Central memory CD8-positive, alpha-beta T cell (primary cell): ENCODE measurements at regions not wholly inside any gene's neighbourhood (a gene's known extent, or its start where the extent isn't known, plus 50 kb on each side); places are given as distances from the start of the nearest gene placed in this dataset.
A peak's percentile ranks its signal among the peaks of the same experiment; 100 is the strongest.

Experiments
- ATAC-seq: fragments of 150-1000 bp; cut with Tn5 transposase; replicated peaks from 2 replicates; pipeline ENCODE4 v1.10.0; 2022; ENCODE audit warnings: mild to moderate bottlenecking, moderate FRiP score, moderate number of reproducible peaks; ENCODE audit not compliant: poor library complexity, severe bottlenecking; ENCODE audit errors: extremely low read depth
- DNase-seq, 2 donors: peaks; one replicate each; pipeline ENCODE4 v3.0.0; 2021; ENCODE audit warnings: low spot score in 2 of 2
- H3K27ac Mint-ChIP-seq: one replicate; pipeline ENCODE4 v1.8.0; 2022; ENCODE audit warnings: low read depth, mild to moderate bottlenecking, moderate library complexity, mixed read lengths
- H3K27me3 Mint-ChIP-seq: one replicate; pipeline ENCODE4 v1.8.0; 2022; ENCODE audit warnings: mixed read lengths
- H3K36me3 Mint-ChIP-seq: one replicate; pipeline ENCODE4 v1.8.0; 2022; ENCODE audit warnings: mild to moderate bottlenecking, moderate library complexity, mixed read lengths; ENCODE audit not compliant: insufficient read depth
- H3K4me1 Mint-ChIP-seq: one replicate; pipeline ENCODE4 v1.8.0; 2022; ENCODE audit warnings: mixed read lengths
- H3K4me3 Mint-ChIP-seq: one replicate; pipeline ENCODE4 v1.8.0; 2022; ENCODE audit warnings: mild to moderate bottlenecking, moderate library complexity, mixed read lengths
- H3K9me3 Mint-ChIP-seq: one replicate; pipeline ENCODE4 v1.8.0; 2022; ENCODE audit warnings: mixed read lengths

GRCh38 chr2:216320852-216321251 lies 51.4 kb downstream of the MARCHF4 start:
- Mint-ChIP-seq H3K27me3 (peaks cover 11% of the 10 kb centered on the region), H3K9me3 (no peaks in the 10 kb centered on the region), H3K4me3 (no peak overlapping the region), H3K27ac (no peak overlapping the region), H3K36me3 (no peaks in the 10 kb centered on the region), H3K4me1 (peaks cover 12% of the 10 kb centered on the region)
- no peak for ATAC-seq
- DNase-seq = no peak

- Mint-ChIP-seq H3K27ac (no peak overlapping the region), H3K27me3 (peaks cover 11% of the 10 kb centered on the region), H3K4me1 (peaks cover 12% of the 10 kb centered on the region), H3K9me3 (no peaks in the 10 kb centered on the region), H3K36me3 (peaks cover 1% of the 10 kb centered on the region), H3K4me3 (no peak overlapping the region)
- ATAC-seq (no peak), DNase-seq (no peak)
Observed at GRCh38 chr2:216319771-216320170, 52.5 kb downstream of the MARCHF4 start.

GRCh38 chr2:216318521-216318874 lies 53.8 kb downstream of the MARCHF4 start:
- no peak for DNase-seq
- Mint-ChIP-seq H3K27ac (peak overlapping the region; percentile 11), H3K4me1 (peaks cover 12% of the 10 kb centered on the region), H3K9me3 (no peaks in the 10 kb centered on the region), H3K27me3 (peaks cover 11% of the 10 kb centered on the region), H3K4me3 (no peak overlapping the region), H3K36me3 (peaks cover 1% of the 10 kb centered on the region)
- ATAC-seq = no peak

- DNase-seq (no peak), ATAC-seq (no peak)
- peaks cover 1% of the 10 kb centered on the region for H3K36me3 Mint-ChIP-seq
- no peak overlapping the region for H3K4me3 Mint-ChIP-seq
- H3K4me1 Mint-ChIP-seq = peaks cover 12% of the 10 kb centered on the region
- peak overlapping the region; percentile 11 for H3K27ac Mint-ChIP-seq
- H3K27me3 Mint-ChIP-seq = peaks cover 11% of the 10 kb centered on the region
- H3K9me3 Mint-ChIP-seq = no peaks in the 10 kb centered on the region
Observed at GRCh38 chr2:216317831-216318520, 54.3 kb downstream of the MARCHF4 start.

GRCh38 chr2:216316743-216317142 lies 55.5 kb downstream of the MARCHF4 start:
- DNase-seq (no peak), ATAC-seq (no peak)
- peaks cover 8% of the 10 kb centered on the region for H3K27me3 Mint-ChIP-seq
- H3K4me1 Mint-ChIP-seq = peaks cover 12% of the 10 kb centered on the region
- peaks cover 1% of the 10 kb centered on the region for H3K36me3 Mint-ChIP-seq
- no peaks in the 10 kb centered on the region for H3K9me3 Mint-ChIP-seq
- H3K4me3 Mint-ChIP-seq = no peak overlapping the region
- no peak overlapping the region for H3K27ac Mint-ChIP-seq

GRCh38 chr2:216315802-216316603 lies 56.3 kb downstream of the MARCHF4 start:
- no peaks in the 10 kb centered on the region for H3K9me3 Mint-ChIP-seq
- H3K27ac Mint-ChIP-seq = no peak overlapping the region
- peaks cover 1% of the 10 kb centered on the region for H3K36me3 Mint-ChIP-seq
- peaks cover 12% of the 10 kb centered on the region for H3K4me1 Mint-ChIP-seq
- H3K27me3 Mint-ChIP-seq = peaks cover under 1% of the 10 kb centered on the region
- H3K4me3 Mint-ChIP-seq = no peak overlapping the region
- ATAC-seq = no peak
- no peak for DNase-seq

- Mint-ChIP-seq H3K9me3 (no peaks in the 10 kb centered on the region), H3K4me3 (no peak overlapping the region), H3K36me3 (peaks cover 1% of the 10 kb centered on the region), H3K4me1 (no peaks in the 10 kb centered on the region), H3K27ac (no peak overlapping the region), H3K27me3 (no peaks in the 10 kb centered on the region)
- DNase-seq (no peak), ATAC-seq (no peak)
Observed at GRCh38 chr2:216312441-216312840, 59.8 kb downstream of the MARCHF4 start.

GRCh38 chr2:216308576-216308975 lies 63.7 kb downstream of the MARCHF4 start:
- Mint-ChIP-seq H3K36me3 (peaks cover under 1% of the 10 kb centered on the region), H3K4me3 (no peak overlapping the region), H3K27me3 (no peaks in the 10 kb centered on the region), H3K4me1 (no peaks in the 10 kb centered on the region), H3K27ac (no peak overlapping the region), H3K9me3 (no peaks in the 10 kb centered on the region)
- no peak for DNase-seq
- no peak for ATAC-seq

GRCh38 chr2:216307496-216307895 lies 64.8 kb downstream of the MARCHF4 start:
- Mint-ChIP-seq H3K9me3 (no peaks in the 10 kb centered on the region), H3K27me3 (no peaks in the 10 kb centered on the region), H3K4me3 (no peak overlapping the region), H3K27ac (no peak overlapping the region), H3K36me3 (peaks cover 1% of the 10 kb centered on the region), H3K4me1 (no peaks in the 10 kb centered on the region)
- DNase-seq (no peak), ATAC-seq (no peak)

GRCh38 chr2:216306868-216307267 lies 65.4 kb downstream of the MARCHF4 start:
- no peak for DNase-seq
- Mint-ChIP-seq H3K9me3 (no peaks in the 10 kb centered on the region), H3K27me3 (no peaks in the 10 kb centered on the region), H3K4me3 (no peak overlapping the region), H3K36me3 (peaks cover 1% of the 10 kb centered on the region), H3K27ac (no peak overlapping the region), H3K4me1 (no peaks in the 10 kb centered on the region)
- ATAC-seq = no peak

GRCh38 chr2:216305574-216305973 lies 66.7 kb downstream of the MARCHF4 start:
- H3K36me3 Mint-ChIP-seq = peaks cover 1% of the 10 kb centered on the region
- peaks cover 11% of the 10 kb centered on the region for H3K27me3 Mint-ChIP-seq
- H3K4me3 Mint-ChIP-seq = no peak overlapping the region
- no peak for ATAC-seq
- no peaks in the 10 kb centered on the region for H3K9me3 Mint-ChIP-seq
- no peaks in the 10 kb centered on the region for H3K4me1 Mint-ChIP-seq
- no peak for DNase-seq
- no peak overlapping the region for H3K27ac Mint-ChIP-seq

GRCh38 chr2:216302981-216303676 lies 69.2 kb downstream of the MARCHF4 start:
- Mint-ChIP-seq H3K4me3 (no peak overlapping the region), H3K27ac (no peak overlapping the region), H3K9me3 (no peaks in the 10 kb centered on the region), H3K4me1 (no peaks in the 10 kb centered on the region), H3K27me3 (peaks cover 13% of the 10 kb centered on the region), H3K36me3 (peaks cover 1% of the 10 kb centered on the region)
- no peak for DNase-seq
- no peak for ATAC-seq

GRCh38 chr2:216300906-216301305 lies 71.4 kb downstream of the MARCHF4 start:
- peaks cover 6% of the 10 kb centered on the region for H3K4me1 Mint-ChIP-seq
- DNase-seq (no peak), ATAC-seq (no peak)
- no peaks in the 10 kb centered on the region for H3K9me3 Mint-ChIP-seq
- H3K4me3 Mint-ChIP-seq = no peak overlapping the region
- H3K27me3 Mint-ChIP-seq = peaks cover 13% of the 10 kb centered on the region
- H3K36me3 Mint-ChIP-seq = peaks cover 1% of the 10 kb centered on the region
- no peak overlapping the region for H3K27ac Mint-ChIP-seq
